MCF 10A (cell line): ENCODE measurements at regions not wholly inside any gene's neighbourhood (a gene's known extent, or its start where the extent isn't known, plus 50 kb on each side); places are given as distances from the start of the nearest gene placed in this dataset.

ENCODE experiments used
- BruUV-seq: library from RNA; stranded (reverse); fragments of 400-500 nt; replicated peaks from 2 replicates; lab custom pipeline; 2021; lab: Mats Ljungman, UMichigan
- CTCF ChIA-PET: fragments of 300-600 bp; sonication (Branson Sonifier 250); formaldehyde crosslinking; extraction: SDS; loops from one replicate; lab custom pipeline; 2021; ENCODE audit warnings: antibody characterized with exemption, inconsistent platforms; lab: Yijun Ruan, JAX
- POLR2A ChIA-PET: fragments of 300-600, 350-650 bp; sonication (Branson Sonifier 250); formaldehyde crosslinking; extraction: SDS; loops from one replicate; lab custom pipeline; 2020; ENCODE audit warnings: antibody characterized with exemption, inconsistent platforms; lab: Yijun Ruan, JAX
- DNase-seq: peaks from one replicate; pipeline ENCODE4 v3.0.0-alpha.2; 2018; ENCODE audit not compliant: unreplicated experiment
- H3K27ac Mint-ChIP-seq: one replicate; pipeline ENCODE4 v1.8.0; 2022; ENCODE audit warnings: mild to moderate bottlenecking, low read depth, mixed read lengths; ENCODE audit not compliant: unreplicated experiment
- H3K27me3 Mint-ChIP-seq: one replicate; pipeline ENCODE4 v1.8.0; 2022; ENCODE audit warnings: mixed read lengths; ENCODE audit not compliant: insufficient read depth, unreplicated experiment
- H3K36me3 Mint-ChIP-seq: one replicate; pipeline ENCODE4 v1.8.0; 2022; ENCODE audit warnings: mild to moderate bottlenecking, moderate library complexity, mixed read lengths; ENCODE audit not compliant: insufficient read depth, unreplicated experiment
- H3K4me1 Mint-ChIP-seq: one replicate; pipeline ENCODE4 v1.8.0; 2022; ENCODE audit warnings: mixed read lengths; ENCODE audit not compliant: insufficient read depth, unreplicated experiment
- H3K4me3 Mint-ChIP-seq: one replicate; pipeline ENCODE4 v1.8.0; 2022; ENCODE audit warnings: mild to moderate bottlenecking, moderate library complexity, mixed read lengths; ENCODE audit not compliant: unreplicated experiment
- H3K9me3 Mint-ChIP-seq: one replicate; pipeline ENCODE4 v1.8.0; 2022; ENCODE audit warnings: mixed read lengths; ENCODE audit not compliant: unreplicated experiment
- CTCF ChIP-seq: fragments of 200-600 bp; IDR thresholded peaks from one replicate; pipeline ENCODE4 v1.8.0; 2022; ENCODE audit warnings: antibody characterized with exemption, mild to moderate bottlenecking; ENCODE audit not compliant: unreplicated experiment
- intact Hi-C: fragments of 100-400 bp; cut with micrococcal nuclease; formaldehyde crosslinking; loops from 2 replicates; pipeline ENCODE4 v1.14.1; 2022

DNA sequence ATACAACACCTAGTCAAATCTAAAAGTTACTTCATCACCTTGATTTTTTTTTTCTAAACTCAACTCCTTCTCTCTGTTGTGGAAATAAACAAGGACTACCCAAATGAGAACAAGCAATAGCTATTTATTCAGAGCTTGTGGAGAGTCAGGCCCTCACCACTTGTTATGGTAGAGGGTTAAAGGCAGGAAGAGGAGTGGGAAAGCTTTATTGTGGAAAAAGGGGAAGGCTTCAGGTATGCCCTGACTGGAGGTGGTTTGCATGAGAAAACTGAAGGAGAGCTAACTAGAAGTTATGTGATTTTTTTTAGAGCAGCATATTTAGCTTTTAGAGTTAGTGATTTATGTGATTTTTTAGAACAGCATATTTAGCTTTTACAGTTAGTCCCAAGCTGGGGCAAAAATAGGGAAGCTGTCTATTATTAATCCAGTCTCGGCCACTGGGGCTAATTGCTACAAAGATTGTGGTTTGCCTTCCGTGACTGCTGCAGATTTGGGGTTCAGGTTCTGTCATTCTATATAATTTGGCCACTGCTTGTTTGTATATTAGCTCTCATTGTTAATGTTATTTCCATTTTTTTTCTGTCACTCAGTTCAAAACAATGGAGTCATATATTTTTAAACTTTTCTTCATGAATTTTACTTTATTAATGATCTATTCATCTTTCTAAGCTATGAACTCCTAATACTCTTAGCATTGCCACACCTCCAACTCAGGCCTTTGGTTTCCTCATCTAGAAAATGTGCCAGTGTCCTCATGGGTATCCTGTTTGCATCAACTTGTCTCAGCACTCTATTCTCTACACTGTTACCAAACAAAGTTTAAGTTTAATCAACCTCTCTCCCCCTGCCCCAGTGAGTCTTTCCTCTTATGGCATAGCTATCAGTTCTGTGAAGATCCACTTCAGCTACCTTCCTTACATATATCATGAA is 713.0 kb downstream of the BRINP3 start:
- DNase-seq, result no peak
- H3K4me1 Mint-ChIP-seq, result no peaks in the 10 kb centered on the region
- no peaks in the 10 kb centered on the region for H3K27me3 Mint-ChIP-seq
- no peak overlapping the region for H3K4me3 Mint-ChIP-seq
- intact Hi-C loops, result no loop called here
- BruUV-seq, result no TSS peak
- no peaks in the 10 kb centered on the region for H3K9me3 Mint-ChIP-seq
- ChIA-PET POLR2A (interaction anchor here (0.9 kb wide), 1 partner anchor 15 kb away, joined by 3 read pairs; no protein-coding TSS in a partner anchor), CTCF (interaction anchor here (0.8 kb wide), 1 partner anchor 11 kb away, joined by 3 read pairs; no protein-coding TSS in a partner anchor)
- no peaks in the 10 kb centered on the region for H3K36me3 Mint-ChIP-seq
- no peak overlapping the region for H3K27ac Mint-ChIP-seq
- TF ChIP-seq CTCF, result no peak

GRCh38 chr1:189769448-189769847 is 708.2 kb downstream of the BRINP3 start:
- H3K4me3 Mint-ChIP-seq, result no peak overlapping the region
- no peak overlapping the region for H3K27ac Mint-ChIP-seq
- no peak for DNase-seq
- H3K36me3 Mint-ChIP-seq, result no peaks in the 10 kb centered on the region
- peaks cover under 1% of the 10 kb centered on the region for H3K4me1 Mint-ChIP-seq
- no peaks in the 10 kb centered on the region for H3K27me3 Mint-ChIP-seq
- TF ChIP-seq CTCF, result no peak
- no peaks in the 10 kb centered on the region for H3K9me3 Mint-ChIP-seq
- intact Hi-C loops, result no loop called here
- BruUV-seq, result no TSS peak
- CTCF ChIA-PET, result interaction anchor here (0.6 kb wide), 1 partner anchor 40 kb away, joined by 3 read pairs; no protein-coding TSS in a partner anchor
- POLR2A ChIA-PET, result no interaction called here

DNA sequence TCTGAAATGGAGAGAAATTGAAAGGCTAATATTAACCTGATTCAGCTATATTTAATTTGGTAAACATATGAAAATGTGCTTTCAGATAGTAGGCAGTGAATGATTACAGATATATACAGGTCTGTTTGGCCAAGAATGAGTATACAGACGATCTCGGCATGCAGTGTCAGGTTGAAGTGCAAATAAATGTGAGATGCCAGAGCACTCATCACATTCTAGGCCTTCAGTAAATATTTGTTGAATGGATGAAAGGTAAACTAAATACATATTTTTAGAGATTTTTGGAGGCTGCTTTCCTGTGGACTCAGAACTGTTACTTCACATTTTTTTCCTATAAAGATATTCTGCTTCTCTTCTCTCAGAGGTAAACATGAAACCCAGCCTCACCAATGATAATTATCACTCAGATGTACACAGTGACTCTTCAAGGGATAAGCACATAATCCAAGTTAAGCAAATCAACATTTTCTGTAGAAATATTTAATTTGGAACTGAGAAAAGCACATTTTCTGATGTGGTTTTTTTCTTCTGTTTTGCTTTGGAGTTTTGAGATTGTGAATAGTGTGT is 702.9 kb downstream of the BRINP3 start:
- Mint-ChIP-seq H3K4me3 (no peak overlapping the region), H3K27ac (peak overlapping the region; percentile 58), H3K4me1 (peaks cover 13% of the 10 kb centered on the region), H3K9me3 (no peaks in the 10 kb centered on the region), H3K27me3 (no peaks in the 10 kb centered on the region), H3K36me3 (no peaks in the 10 kb centered on the region)
- CTCF ChIA-PET, result no interaction called here
- no TSS peak for BruUV-seq
- no peak for DNase-seq
- TF ChIP-seq CTCF, result no peak
- POLR2A ChIA-PET, result interaction anchor here (0.6 kb wide), 1 partner anchor 149 kb away, joined by 3 read pairs; no protein-coding TSS in a partner anchor
- intact Hi-C loops, result no loop called here

- Mint-ChIP-seq H3K36me3 (no peaks in the 10 kb centered on the region), H3K27me3 (no peaks in the 10 kb centered on the region), H3K4me3 (no peak overlapping the region), H3K27ac (peak overlapping the region; percentile 58), H3K9me3 (no peaks in the 10 kb centered on the region), H3K4me1 (peaks cover 13% of the 10 kb centered on the region)
- intact Hi-C loops, result no loop called here
- DNase-seq, result peak; percentile 67
- ChIA-PET CTCF (no interaction called here), POLR2A (interaction anchor here (0.6 kb wide), 1 partner anchor 149 kb away, joined by 3 read pairs; no protein-coding TSS in a partner anchor)
- no peak for TF ChIP-seq CTCF
- BruUV-seq, result no TSS peak
Observed at GRCh38 chr1:189775343-189775742, 702.3 kb downstream of the BRINP3 start.
